ENCODE measurements at regions not wholly inside any gene's neighbourhood (a gene's known extent, or its start where the extent isn't known, plus 50 kb on each side); places are given as distances from the start of the nearest gene placed in this dataset.

DNA sequence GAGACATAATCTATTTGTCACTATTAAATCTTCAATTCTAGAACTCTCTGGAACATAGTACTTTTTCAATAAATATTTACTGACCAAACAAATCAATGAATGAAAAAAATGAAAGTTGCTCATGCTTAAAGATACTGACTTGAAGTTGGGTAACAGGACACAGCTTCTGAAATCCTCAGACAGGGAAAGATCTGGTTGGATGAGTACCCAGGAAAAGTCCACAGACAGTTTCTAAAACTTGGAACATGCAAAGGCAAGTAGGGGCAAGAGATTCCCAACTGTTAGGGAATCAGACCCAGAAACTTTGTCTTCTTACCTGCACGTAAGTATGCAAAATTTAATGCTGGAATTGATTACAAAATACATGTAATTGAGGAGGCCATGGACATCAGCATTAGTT lies 366.2 kb downstream of the ACTL7B start:
- TF ChIP-seq, protein P1, sequence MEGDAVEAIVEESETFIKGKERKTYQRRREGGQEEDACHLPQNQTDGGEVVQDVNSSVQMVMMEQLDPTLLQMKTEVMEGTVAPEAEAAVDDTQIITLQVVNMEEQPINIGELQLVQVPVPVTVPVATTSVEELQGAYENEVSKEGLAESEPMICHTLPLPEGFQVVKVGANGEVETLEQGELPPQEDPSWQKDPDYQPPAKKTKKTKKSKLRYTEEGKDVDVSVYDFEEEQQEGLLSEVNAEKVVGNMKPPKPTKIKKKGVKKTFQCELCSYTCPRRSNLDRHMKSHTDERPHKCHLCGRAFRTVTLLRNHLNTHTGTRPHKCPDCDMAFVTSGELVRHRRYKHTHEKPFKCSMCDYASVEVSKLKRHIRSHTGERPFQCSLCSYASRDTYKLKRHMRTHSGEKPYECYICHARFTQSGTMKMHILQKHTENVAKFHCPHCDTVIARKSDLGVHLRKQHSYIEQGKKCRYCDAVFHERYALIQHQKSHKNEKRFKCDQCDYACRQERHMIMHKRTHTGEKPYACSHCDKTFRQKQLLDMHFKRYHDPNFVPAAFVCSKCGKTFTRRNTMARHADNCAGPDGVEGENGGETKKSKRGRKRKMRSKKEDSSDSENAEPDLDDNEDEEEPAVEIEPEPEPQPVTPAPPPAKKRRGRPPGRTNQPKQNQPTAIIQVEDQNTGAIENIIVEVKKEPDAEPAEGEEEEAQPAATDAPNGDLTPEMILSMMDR (conservative IDR thresholded peaks at IDR 0.05; ENCODE audit: low read length): no peak
- TF ChIP-seq EZH2phosphoT487 (IDR thresholded peaks at IDR 0.05; ENCODE audit: borderline replicate concordance): no peak

Measured in Loucy (cell line).